ENCODE measurements at regions not wholly inside any gene's neighbourhood (a gene's known extent, or its start where the extent isn't known, plus 50 kb on each side); places are given as distances from the start of the nearest gene placed in this dataset.

- DNase-seq (ENCODE audit: low read depth), result no peak
- no peak overlapping the region for H3K4me3 ChIP-seq (ENCODE audit: low read depth, low read length)
- TF ChIP-seq, protein P1, sequence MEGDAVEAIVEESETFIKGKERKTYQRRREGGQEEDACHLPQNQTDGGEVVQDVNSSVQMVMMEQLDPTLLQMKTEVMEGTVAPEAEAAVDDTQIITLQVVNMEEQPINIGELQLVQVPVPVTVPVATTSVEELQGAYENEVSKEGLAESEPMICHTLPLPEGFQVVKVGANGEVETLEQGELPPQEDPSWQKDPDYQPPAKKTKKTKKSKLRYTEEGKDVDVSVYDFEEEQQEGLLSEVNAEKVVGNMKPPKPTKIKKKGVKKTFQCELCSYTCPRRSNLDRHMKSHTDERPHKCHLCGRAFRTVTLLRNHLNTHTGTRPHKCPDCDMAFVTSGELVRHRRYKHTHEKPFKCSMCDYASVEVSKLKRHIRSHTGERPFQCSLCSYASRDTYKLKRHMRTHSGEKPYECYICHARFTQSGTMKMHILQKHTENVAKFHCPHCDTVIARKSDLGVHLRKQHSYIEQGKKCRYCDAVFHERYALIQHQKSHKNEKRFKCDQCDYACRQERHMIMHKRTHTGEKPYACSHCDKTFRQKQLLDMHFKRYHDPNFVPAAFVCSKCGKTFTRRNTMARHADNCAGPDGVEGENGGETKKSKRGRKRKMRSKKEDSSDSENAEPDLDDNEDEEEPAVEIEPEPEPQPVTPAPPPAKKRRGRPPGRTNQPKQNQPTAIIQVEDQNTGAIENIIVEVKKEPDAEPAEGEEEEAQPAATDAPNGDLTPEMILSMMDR (IDR thresholded peaks at IDR 0.05; ENCODE audit: low read depth, low read length, missing control alignments), result no peak
Measured at GRCh38 chr1:56387071-56387740, 192.2 kb downstream of the PLPP3 start.

- no peak overlapping the region for H3K4me3 ChIP-seq (ENCODE audit: low read depth, low read length)
- TF ChIP-seq, protein P1 (IDR thresholded peaks at IDR 0.05; ENCODE audit: low read depth, low read length, missing control alignments), result no peak
- no peak for DNase-seq (ENCODE audit: low read depth)
Measured at GRCh38 chr1:56385314-56385713, 194.0 kb downstream of the PLPP3 start.

GRCh38 chr1:56382929-56383328 lies 196.4 kb downstream of the PLPP3 start:
- TF ChIP-seq, protein P1 (IDR thresholded peaks at IDR 0.05; ENCODE audit: low read depth, low read length, missing control alignments), result no peak
- no peak overlapping the region for H3K4me3 ChIP-seq (ENCODE audit: low read depth, low read length)
- no peak for DNase-seq (ENCODE audit: low read depth)

GRCh38 chr1:56380531-56380930 lies 198.8 kb downstream of the PLPP3 start:
- no peak overlapping the region for H3K4me3 ChIP-seq (ENCODE audit: low read depth, low read length)
- TF ChIP-seq, protein P1 (IDR thresholded peaks at IDR 0.05; ENCODE audit: low read depth, low read length, missing control alignments), result no peak
- DNase-seq (ENCODE audit: low read depth), result no peak

- DNase-seq (ENCODE audit: low read depth), result no peak
- TF ChIP-seq, protein P1 (IDR thresholded peaks at IDR 0.05; ENCODE audit: low read depth, low read length, missing control alignments), result no peak
Measured at GRCh38 chr1:56378341-56379070, 200.9 kb downstream of the PLPP3 start.

GRCh38 chr1:56377431-56377830 lies 201.9 kb downstream of the PLPP3 start:
- no peak for DNase-seq (ENCODE audit: low read depth)
- TF ChIP-seq, protein P1 (IDR thresholded peaks at IDR 0.05; ENCODE audit: low read depth, low read length, missing control alignments), result no peak
- no peak overlapping the region for H3K4me3 ChIP-seq (ENCODE audit: low read depth, low read length)

More at GRCh38 chr1:56378341-56379070, 200.9 kb downstream of the PLPP3 start:
- no peak overlapping the region for H3K4me3 ChIP-seq (ENCODE audit: low read depth, low read length)

All from GM12864 (cell line).